ENCODE measurements at regions not wholly inside any gene's neighbourhood (a gene's known extent, or its start where the extent isn't known, plus 50 kb on each side); places are given as distances from the start of the nearest gene placed in this dataset.

GRCh38 chr1:221309723-221310122, 430.5 kb downstream of the HLX start:
- no peak for DNase-seq

- no peak for DNase-seq
Observed at GRCh38 chr1:221310180-221310579, 430.9 kb downstream of the HLX start.

- no peak for DNase-seq
Observed at GRCh38 chr1:221315330-221315729, 426.6 kb downstream of the DUSP10 start.

- DNase-seq: no peak
Observed at GRCh38 chr1:221316491-221317056, 425.3 kb downstream of the DUSP10 start.

- no peak for DNase-seq
Observed at GRCh38 chr1:221317537-221317936, 424.4 kb downstream of the DUSP10 start.

- no peak for DNase-seq
Observed at GRCh38 chr1:221327954-221328353, 413.9 kb downstream of the DUSP10 start.

- DNase-seq: no peak
Observed at GRCh38 chr1:221328371-221328770, 413.5 kb downstream of the DUSP10 start.

GRCh38 chr1:221331273-221332183, 410.4 kb downstream of the DUSP10 start:
- no peak for DNase-seq

- no peak for DNase-seq
Observed at GRCh38 chr1:221334062-221334461, 407.8 kb downstream of the DUSP10 start.

GRCh38 chr1:221335161-221336101, 406.5 kb downstream of the DUSP10 start:
- DNase-seq: no peak

- DNase-seq: no peak
Observed at GRCh38 chr1:221336126-221336525, 405.8 kb downstream of the DUSP10 start.

GRCh38 chr1:221337106-221337505, 404.8 kb downstream of the DUSP10 start:
- DNase-seq: no peak

- no peak for DNase-seq
Observed at GRCh38 chr1:221343136-221343535, 398.8 kb downstream of the DUSP10 start.

- DNase-seq: no peak
Observed at GRCh38 chr1:221343607-221344006, 398.3 kb downstream of the DUSP10 start.

- no peak for DNase-seq
Observed at GRCh38 chr1:221344693-221345092, 397.2 kb downstream of the DUSP10 start.

- no peak for DNase-seq
Observed at GRCh38 chr1:221347706-221348105, 394.2 kb downstream of the DUSP10 start.

- DNase-seq: no peak
Observed at GRCh38 chr1:221350091-221350490, 391.8 kb downstream of the DUSP10 start.

GRCh38 chr1:221356693-221357092, 385.2 kb downstream of the DUSP10 start:
- no peak for DNase-seq

GRCh38 chr1:221363039-221363438, 378.9 kb downstream of the DUSP10 start:
- DNase-seq: no peak

GRCh38 chr1:221366495-221367110, 375.3 kb downstream of the DUSP10 start:
- DNase-seq: no peak

GRCh38 chr1:221371705-221372104, 370.2 kb downstream of the DUSP10 start:
- DNase-seq: no peak

- DNase-seq: no peak
Observed at GRCh38 chr1:221373795-221374194, 368.1 kb downstream of the DUSP10 start.

GRCh38 chr1:221376286-221376685, 365.6 kb downstream of the DUSP10 start:
- DNase-seq: no peak

Measured in stimulated activated CD4-positive, alpha-beta T cell treated with anti-CD3 and anti-CD28 coated beads, Interleukin-2, amount 100 ng/mL, for 48 hours (primary cell).